ENCODE measurements at regions not wholly inside any gene's neighbourhood (a gene's known extent, or its start where the extent isn't known, plus 50 kb on each side); places are given as distances from the start of the nearest gene placed in this dataset.

DNA sequence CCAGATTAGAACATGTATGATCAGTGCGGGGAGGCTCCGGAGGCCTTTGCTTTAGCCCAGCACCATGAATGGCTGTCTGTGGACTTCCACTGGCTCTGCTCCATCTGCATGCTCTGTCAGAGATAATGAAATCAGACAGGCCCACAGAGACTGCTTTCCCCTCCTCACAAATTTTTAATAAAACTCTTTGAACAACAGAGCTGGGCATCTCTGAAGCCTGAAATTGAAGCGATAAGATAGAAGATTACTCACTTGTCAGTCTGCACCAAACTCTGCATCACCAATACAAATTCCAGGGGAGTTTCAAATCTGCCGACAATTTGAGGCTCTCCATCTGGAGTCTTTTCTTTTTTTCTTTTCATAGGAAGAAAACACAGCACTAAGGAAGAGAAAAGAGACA, 110.0 kb downstream of the DYRK2 start:
- H3K4me3 Mint-ChIP-seq (ENCODE audit: unreplicated experiment) = no peak overlapping the region
- H3K27me3 ChIP-seq (ENCODE audit: insufficient read depth, low read length) = no peaks in the 10 kb centered on the region
- DNase-seq (ENCODE audit: low read depth) = no peak
- H3K36me3 ChIP-seq (ENCODE audit: insufficient read depth, low read length) = no peaks in the 10 kb centered on the region
- H3K36me3 Mint-ChIP-seq (ENCODE audit: low read depth, unreplicated experiment) = no peaks in the 10 kb centered on the region
- H4K20me1 ChIP-seq (ENCODE audit: insufficient read depth, low read length) = no peaks in the 10 kb centered on the region
- H3K9ac ChIP-seq (ENCODE audit: low read length) = no peak overlapping the region
- H3K79me2 ChIP-seq (ENCODE audit: insufficient read depth, low read length) = no peaks in the 10 kb centered on the region
- no peak overlapping the region for H3K27ac Mint-ChIP-seq (ENCODE audit: unreplicated experiment)
- TF ChIP-seq EZH2 (IDR thresholded peaks at IDR 0.05; ENCODE audit: insufficient read depth, low read length) = no peak
- TF ChIP-seq, protein P1, sequence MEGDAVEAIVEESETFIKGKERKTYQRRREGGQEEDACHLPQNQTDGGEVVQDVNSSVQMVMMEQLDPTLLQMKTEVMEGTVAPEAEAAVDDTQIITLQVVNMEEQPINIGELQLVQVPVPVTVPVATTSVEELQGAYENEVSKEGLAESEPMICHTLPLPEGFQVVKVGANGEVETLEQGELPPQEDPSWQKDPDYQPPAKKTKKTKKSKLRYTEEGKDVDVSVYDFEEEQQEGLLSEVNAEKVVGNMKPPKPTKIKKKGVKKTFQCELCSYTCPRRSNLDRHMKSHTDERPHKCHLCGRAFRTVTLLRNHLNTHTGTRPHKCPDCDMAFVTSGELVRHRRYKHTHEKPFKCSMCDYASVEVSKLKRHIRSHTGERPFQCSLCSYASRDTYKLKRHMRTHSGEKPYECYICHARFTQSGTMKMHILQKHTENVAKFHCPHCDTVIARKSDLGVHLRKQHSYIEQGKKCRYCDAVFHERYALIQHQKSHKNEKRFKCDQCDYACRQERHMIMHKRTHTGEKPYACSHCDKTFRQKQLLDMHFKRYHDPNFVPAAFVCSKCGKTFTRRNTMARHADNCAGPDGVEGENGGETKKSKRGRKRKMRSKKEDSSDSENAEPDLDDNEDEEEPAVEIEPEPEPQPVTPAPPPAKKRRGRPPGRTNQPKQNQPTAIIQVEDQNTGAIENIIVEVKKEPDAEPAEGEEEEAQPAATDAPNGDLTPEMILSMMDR (IDR thresholded peaks at IDR 0.05; ENCODE audit: insufficient read depth, low read depth, low read length) = no peak
- peaks cover 18% of the 10 kb centered on the region for H3K4me1 Mint-ChIP-seq (ENCODE audit: low read depth, unreplicated experiment)
- no peaks in the 10 kb centered on the region for H3K9me3 ChIP-seq (ENCODE audit: insufficient read depth, low read depth, low read length)
- FAIRE-seq = no peak
- no peaks in the 10 kb centered on the region for H3K4me1 ChIP-seq (ENCODE audit: insufficient read depth, low read length)
- no peak overlapping the region for H3K4me2 ChIP-seq (ENCODE audit: low read length)
- no peak overlapping the region for H3K27ac ChIP-seq (ENCODE audit: low read depth, low read length)
- H3K4me3 ChIP-seq (ENCODE audit: insufficient read depth, low read depth, low read length) = no peak overlapping the region
- peaks cover 2% of the 10 kb centered on the region for H3K9me3 Mint-ChIP-seq (ENCODE audit: unreplicated experiment)
- no peaks in the 10 kb centered on the region for H3K27me3 Mint-ChIP-seq (ENCODE audit: low read depth, unreplicated experiment)
- no peak overlapping the region for H2AFZ ChIP-seq (ENCODE audit: low read depth, low read length)

DNA sequence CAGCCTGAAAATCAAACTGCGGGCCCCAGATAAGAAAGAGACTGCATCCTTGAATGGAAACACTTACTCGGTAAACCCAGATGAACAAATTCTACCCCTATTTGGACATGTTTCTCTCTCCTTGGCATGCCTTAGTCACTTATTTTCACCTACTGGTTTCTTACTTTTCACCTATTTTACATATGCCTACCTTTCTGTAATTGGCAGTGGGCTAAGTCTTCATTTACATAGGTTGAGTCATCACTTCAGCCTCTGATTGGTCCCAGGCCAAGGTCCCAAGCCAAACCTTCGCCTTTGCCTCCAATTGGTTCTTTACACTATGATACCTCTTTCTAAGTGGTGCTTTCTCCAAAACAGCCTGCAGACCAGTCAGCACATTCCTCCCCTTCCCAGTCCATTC, 111.3 kb downstream of the DYRK2 start:
- H3K27me3 Mint-ChIP-seq (ENCODE audit: low read depth, unreplicated experiment) = no peaks in the 10 kb centered on the region
- FAIRE-seq = no peak
- no peaks in the 10 kb centered on the region for H3K79me2 ChIP-seq (ENCODE audit: insufficient read depth, low read length)

DNA sequence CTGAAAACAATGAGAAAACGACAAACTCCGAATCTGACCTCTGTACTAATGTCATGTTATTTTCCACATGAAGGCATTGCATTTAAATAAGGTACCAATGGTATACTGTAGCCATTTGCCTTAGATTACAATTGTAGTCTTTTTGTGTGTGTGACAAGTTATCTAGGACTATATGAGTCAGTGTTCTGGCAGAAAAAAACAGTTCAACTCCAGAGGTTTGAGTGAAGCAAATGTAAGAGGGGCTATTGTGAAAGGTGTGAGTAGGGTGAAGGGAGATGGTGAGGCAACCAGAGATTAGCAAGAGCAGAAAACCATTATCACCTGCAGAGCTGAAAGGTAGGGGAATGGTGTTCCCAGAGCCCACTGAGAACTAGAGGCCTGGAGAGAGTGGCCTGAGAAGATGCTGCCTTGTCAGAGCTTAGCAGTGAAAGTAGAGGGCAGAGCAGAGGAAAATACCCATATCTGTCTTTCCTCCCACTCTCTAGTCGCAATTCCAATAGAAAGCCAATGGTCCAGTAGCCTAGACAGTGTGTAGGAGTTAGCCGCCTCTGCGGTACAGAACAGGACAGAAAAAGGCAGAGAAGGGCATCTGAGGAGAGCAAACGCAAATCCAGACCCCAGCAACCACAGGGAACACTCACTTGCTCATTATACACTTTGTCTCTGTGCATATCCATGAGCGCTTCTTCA, 112.2 kb downstream of the DYRK2 start:
- no peak overlapping the region for H2AFZ ChIP-seq (ENCODE audit: low read depth, low read length)
- no peak overlapping the region for H3K4me3 ChIP-seq (ENCODE audit: insufficient read depth, low read depth, low read length)
- Mint-ChIP-seq H3K27me3 (ENCODE audit: low read depth, unreplicated experiment) (no peaks in the 10 kb centered on the region), H3K27ac (ENCODE audit: unreplicated experiment) (no peak overlapping the region), H3K36me3 (ENCODE audit: low read depth, unreplicated experiment) (no peaks in the 10 kb centered on the region), H3K4me3 (ENCODE audit: unreplicated experiment) (no peak overlapping the region), H3K9me3 (ENCODE audit: unreplicated experiment) (peaks cover 2% of the 10 kb centered on the region), H3K4me1 (ENCODE audit: low read depth, unreplicated experiment) (peaks cover 14% of the 10 kb centered on the region)
- H3K27ac ChIP-seq (ENCODE audit: low read depth, low read length) = no peak overlapping the region
- FAIRE-seq (no peak), DNase-seq (ENCODE audit: low read depth) (no peak)
- H3K4me1 ChIP-seq (ENCODE audit: insufficient read depth, low read length) = peaks cover under 1% of the 10 kb centered on the region
- TF ChIP-seq, protein P1 (IDR thresholded peaks at IDR 0.05; ENCODE audit: insufficient read depth, low read depth, low read length) = no peak
- TF ChIP-seq EZH2 (IDR thresholded peaks at IDR 0.05; ENCODE audit: insufficient read depth, low read length) = no peak
- H3K4me2 ChIP-seq (ENCODE audit: low read length) = no peak overlapping the region
- no peaks in the 10 kb centered on the region for H3K36me3 ChIP-seq (ENCODE audit: insufficient read depth, low read length)
- no peaks in the 10 kb centered on the region for H3K79me2 ChIP-seq (ENCODE audit: insufficient read depth, low read length)
- H3K9me3 ChIP-seq (ENCODE audit: insufficient read depth, low read depth, low read length) = no peaks in the 10 kb centered on the region
- H3K27me3 ChIP-seq (ENCODE audit: insufficient read depth, low read length) = no peaks in the 10 kb centered on the region
- H3K9ac ChIP-seq (ENCODE audit: low read length) = no peak overlapping the region
- H4K20me1 ChIP-seq (ENCODE audit: insufficient read depth, low read length) = no peaks in the 10 kb centered on the region

More for the DNA sequence above, 111.3 kb downstream of the DYRK2 start:
- H3K36me3 Mint-ChIP-seq (ENCODE audit: low read depth, unreplicated experiment) = no peaks in the 10 kb centered on the region
- H3K9me3 Mint-ChIP-seq (ENCODE audit: unreplicated experiment) = peaks cover 2% of the 10 kb centered on the region
- H3K36me3 ChIP-seq (ENCODE audit: insufficient read depth, low read length) = no peaks in the 10 kb centered on the region
- no peak overlapping the region for H3K4me3 ChIP-seq (ENCODE audit: insufficient read depth, low read depth, low read length)
- no peak overlapping the region for H3K9ac ChIP-seq (ENCODE audit: low read length)
- H3K27ac ChIP-seq (ENCODE audit: low read depth, low read length) = no peak overlapping the region
- H3K4me1 ChIP-seq (ENCODE audit: insufficient read depth, low read length) = no peaks in the 10 kb centered on the region
- no peak overlapping the region for H2AFZ ChIP-seq (ENCODE audit: low read depth, low read length)
- no peaks in the 10 kb centered on the region for H4K20me1 ChIP-seq (ENCODE audit: insufficient read depth, low read length)
- H3K4me1 Mint-ChIP-seq (ENCODE audit: low read depth, unreplicated experiment) = peaks cover 18% of the 10 kb centered on the region
- no peak for DNase-seq (ENCODE audit: low read depth)
- TF ChIP-seq EZH2 (IDR thresholded peaks at IDR 0.05; ENCODE audit: insufficient read depth, low read length) = no peak
- TF ChIP-seq, protein P1 (IDR thresholded peaks at IDR 0.05; ENCODE audit: insufficient read depth, low read depth, low read length) = no peak
- no peak overlapping the region for H3K4me3 Mint-ChIP-seq (ENCODE audit: unreplicated experiment)
- no peak overlapping the region for H3K27ac Mint-ChIP-seq (ENCODE audit: unreplicated experiment)
- H3K27me3 ChIP-seq (ENCODE audit: insufficient read depth, low read length) = no peaks in the 10 kb centered on the region
- no peaks in the 10 kb centered on the region for H3K9me3 ChIP-seq (ENCODE audit: insufficient read depth, low read depth, low read length)
- H3K4me2 ChIP-seq (ENCODE audit: low read length) = no peak overlapping the region
